Calu3 (cell line): ENCODE measurements at regions not wholly inside any gene's neighbourhood (a gene's known extent, or its start where the extent isn't known, plus 50 kb on each side); places are given as distances from the start of the nearest gene placed in this dataset.

Experiments
- BruUV-seq: library from RNA; stranded (reverse); fragments of 400-500 nt; replicated peaks from 2 replicates; lab custom pipeline; 2021; lab: Mats Ljungman, UMichigan
- CTCF ChIA-PET: fragments of 300-600 bp; sonication (Branson Sonifier 250); formaldehyde crosslinking; loops from one replicate; lab custom pipeline; 2022; ENCODE audit warnings: antibody characterized with exemption; lab: Charles Lee
- DNase-seq: peaks from one replicate; pipeline ENCODE4 v3.0.0; 2022
- H3K27ac Mint-ChIP-seq: one replicate; pipeline ENCODE4 v1.8.0; 2022; ENCODE audit warnings: mixed read lengths; ENCODE audit not compliant: unreplicated experiment
- H3K27me3 Mint-ChIP-seq: one replicate; pipeline ENCODE4 v1.8.0; 2022; ENCODE audit warnings: mixed read lengths; ENCODE audit not compliant: unreplicated experiment
- H3K36me3 Mint-ChIP-seq: one replicate; pipeline ENCODE4 v1.8.0; 2022; ENCODE audit warnings: mild to moderate bottlenecking, moderate library complexity, mixed read lengths; ENCODE audit not compliant: insufficient read depth, unreplicated experiment
- H3K4me1 Mint-ChIP-seq: one replicate; pipeline ENCODE4 v1.8.0; 2022; ENCODE audit warnings: mild to moderate bottlenecking, low read depth, mixed read lengths; ENCODE audit not compliant: unreplicated experiment
- H3K4me3 Mint-ChIP-seq: one replicate; pipeline ENCODE4 v1.8.0; 2022; ENCODE audit warnings: mild to moderate bottlenecking, low read depth, moderate library complexity, mixed read lengths; ENCODE audit not compliant: unreplicated experiment
- H3K9me3 Mint-ChIP-seq: one replicate; pipeline ENCODE4 v1.8.0; 2022; ENCODE audit warnings: low read depth, mixed read lengths; ENCODE audit not compliant: unreplicated experiment
- CTCF ChIP-seq: fragments of 200-600 bp; IDR thresholded peaks from one replicate; pipeline ENCODE4 v1.8.0; 2022; ENCODE audit warnings: antibody characterized with exemption; ENCODE audit not compliant: unreplicated experiment
- intact Hi-C: fragments of 100-400 bp; cut with micrococcal nuclease; formaldehyde crosslinking; loops from one replicate; pipeline ENCODE4 v1.10.0; 2022; ENCODE audit not compliant: unreplicated experiment

DNA sequence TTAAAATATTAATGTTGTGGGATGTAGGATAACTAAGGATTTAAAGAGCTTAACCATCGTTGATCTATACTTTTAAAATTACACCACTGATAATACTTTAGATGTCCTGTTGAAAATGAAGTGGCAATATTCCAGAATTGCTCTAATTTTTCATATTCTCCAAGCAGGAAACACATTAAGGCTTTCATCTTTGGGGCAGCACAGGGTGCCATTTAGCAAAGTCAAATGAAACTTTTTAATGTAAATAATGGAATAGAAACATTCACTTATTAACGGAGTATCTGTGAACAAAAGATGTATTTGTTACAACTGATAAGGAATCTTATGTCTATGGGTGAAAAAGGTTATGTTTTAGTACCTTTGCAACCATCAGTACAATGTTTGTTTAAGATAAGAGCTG is 50.0 kb upstream of the MIR17HG start:
- BruUV-seq, result no TSS peak
- CTCF ChIA-PET, result no interaction called here

More for the DNA sequence above, 50.0 kb upstream of the MIR17HG start:
- TF ChIP-seq CTCF, result no peak
- no peaks in the 10 kb centered on the region for H3K27me3 Mint-ChIP-seq
- no peak overlapping the region for H3K4me3 Mint-ChIP-seq
- H3K4me1 Mint-ChIP-seq, result no peaks in the 10 kb centered on the region
- H3K36me3 Mint-ChIP-seq, result no peaks in the 10 kb centered on the region
- H3K27ac Mint-ChIP-seq, result no peak overlapping the region
- intact Hi-C loops, result no loop called here
- no peaks in the 10 kb centered on the region for H3K9me3 Mint-ChIP-seq
- DNase-seq, result no peak
